EH (cell line): ENCODE measurements at regions not wholly inside any gene's neighbourhood (a gene's known extent, or its start where the extent isn't known, plus 50 kb on each side); places are given as distances from the start of the nearest gene placed in this dataset.

Source experiments
- DNase-seq: peaks from one replicate; pipeline ENCODE4 v3.0.0-alpha.2; 2015; ENCODE audit warnings: low read depth

- no peak for DNase-seq
These were observed 118.1 kb upstream of the ERCC6L2 start for GRCh38 chr9:95757439-95757838.

- DNase-seq, result peak; percentile 80
These were observed 118.5 kb upstream of the ERCC6L2 start for GRCh38 chr9:95756986-95757385.

GRCh38 chr9:95756101-95756500 lies 119.4 kb upstream of the ERCC6L2 start:
- DNase-seq, result no peak

GRCh38 chr9:95755421-95755730 lies 120.1 kb upstream of the ERCC6L2 start:
- DNase-seq, result no peak

GRCh38 chr9:95754533-95755420 lies 120.7 kb upstream of the ERCC6L2 start:
- no peak for DNase-seq

GRCh38 chr9:95753762-95754465 lies 121.6 kb upstream of the ERCC6L2 start:
- DNase-seq, result no peak

GRCh38 chr9:95752129-95752731 lies 123.3 kb upstream of the ERCC6L2 start:
- DNase-seq, result no peak

GRCh38 chr9:95751520-95751790 lies 124.0 kb upstream of the ERCC6L2 start:
- no peak for DNase-seq

GRCh38 chr9:95750725-95751519 lies 124.6 kb upstream of the ERCC6L2 start:
- DNase-seq, result no peak

GRCh38 chr9:95749493-95749892 lies 126.0 kb upstream of the ERCC6L2 start:
- no peak for DNase-seq

- DNase-seq, result no peak
These were observed 128.9 kb upstream of the ERCC6L2 start for GRCh38 chr9:95746408-95747180.

- DNase-seq, result no peak
These were observed 132.7 kb upstream of the ERCC6L2 start for GRCh38 chr9:95742821-95743220.

GRCh38 chr9:95741631-95742030 lies 133.9 kb upstream of the ERCC6L2 start:
- DNase-seq, result no peak

- peak; percentile 69 for DNase-seq
These were observed 135.1 kb upstream of the ERCC6L2 start for GRCh38 chr9:95740217-95741004.

GRCh38 chr9:95738438-95738837 lies 137.1 kb upstream of the ERCC6L2 start:
- no peak for DNase-seq

- no peak for DNase-seq
These were observed 138.5 kb upstream of the ERCC6L2 start for GRCh38 chr9:95736891-95737522.

GRCh38 chr9:95736370-95736769 lies 139.1 kb upstream of the ERCC6L2 start:
- no peak for DNase-seq

- no peak for DNase-seq
These were observed 139.8 kb upstream of the ERCC6L2 start for GRCh38 chr9:95735701-95736100.

GRCh38 chr9:95733741-95734666 lies 141.5 kb upstream of the ERCC6L2 start:
- no peak for DNase-seq
